ENCODE measurements at regions not wholly inside any gene's neighbourhood (a gene's known extent, or its start where the extent isn't known, plus 50 kb on each side); places are given as distances from the start of the nearest gene placed in this dataset.

GRCh38 chr6:108737594-108738546, 110.4 kb upstream of the ARMC2 start:
- Histone ChIP-seq H2AFZ (ENCODE audit: low read depth) (no peak overlapping the region), H3K27me3 (ENCODE audit: insufficient read depth, low read depth) (no peaks in the 10 kb centered on the region), H3K79me2 (ENCODE audit: insufficient read depth, low read depth) (no peaks in the 10 kb centered on the region), H3K9ac (no peak overlapping the region), H4K20me1 (ENCODE audit: insufficient read depth) (no peaks in the 10 kb centered on the region), H3K4me3 (IDR thresholded peaks at IDR 0.05; ENCODE audit: insufficient read depth, low read depth, low read length) (no peak overlapping the region), H3K4me2 (no peak overlapping the region), H3K36me3 (ENCODE audit: insufficient read depth) (no peaks in the 10 kb centered on the region), H3K27ac (no peak overlapping the region), H3K4me1 (ENCODE audit: low read depth, poor library complexity, severe bottlenecking) (peaks cover 25% of the 10 kb centered on the region)
- TF ChIP-seq CTCF (conservative IDR thresholded peaks at IDR 0.05; ENCODE audit: low read depth, low read length): no peak

- TF ChIP-seq CTCF (conservative IDR thresholded peaks at IDR 0.05; ENCODE audit: low read depth, low read length): no peak
- no peak overlapping the region for H2AFZ ChIP-seq (ENCODE audit: low read depth)
- H3K36me3 ChIP-seq (ENCODE audit: insufficient read depth): no peaks in the 10 kb centered on the region
- H3K4me1 ChIP-seq (ENCODE audit: low read depth, poor library complexity, severe bottlenecking): peaks cover 15% of the 10 kb centered on the region
- H3K4me3 ChIP-seq (IDR thresholded peaks at IDR 0.05; ENCODE audit: insufficient read depth, low read depth, low read length): no peak overlapping the region
- H3K27ac ChIP-seq: no peak overlapping the region
- H3K79me2 ChIP-seq (ENCODE audit: insufficient read depth, low read depth): no peaks in the 10 kb centered on the region
- no peak overlapping the region for H3K4me2 ChIP-seq
- H3K9ac ChIP-seq: no peak overlapping the region
- no peaks in the 10 kb centered on the region for H3K27me3 ChIP-seq (ENCODE audit: insufficient read depth, low read depth)
- H4K20me1 ChIP-seq (ENCODE audit: insufficient read depth): no peaks in the 10 kb centered on the region
These were observed 109.4 kb upstream of the ARMC2 start for GRCh38 chr6:108738684-108739416.

- Histone ChIP-seq H3K79me2 (ENCODE audit: insufficient read depth, low read depth) (no peaks in the 10 kb centered on the region), H3K36me3 (ENCODE audit: insufficient read depth) (no peaks in the 10 kb centered on the region), H3K9ac (no peak overlapping the region), H2AFZ (ENCODE audit: low read depth) (no peak overlapping the region), H3K27me3 (ENCODE audit: insufficient read depth, low read depth) (no peaks in the 10 kb centered on the region), H3K4me1 (ENCODE audit: low read depth, poor library complexity, severe bottlenecking) (peaks cover 6% of the 10 kb centered on the region), H4K20me1 (ENCODE audit: insufficient read depth) (no peaks in the 10 kb centered on the region), H3K4me2 (no peak overlapping the region), H3K27ac (no peak overlapping the region), H3K4me3 (IDR thresholded peaks at IDR 0.05; ENCODE audit: insufficient read depth, low read depth, low read length) (no peak overlapping the region)
- TF ChIP-seq CTCF (conservative IDR thresholded peaks at IDR 0.05; ENCODE audit: low read depth, low read length): no peak
These were observed 108.5 kb upstream of the ARMC2 start for GRCh38 chr6:108739496-108740330.

GRCh38 chr6:108741331-108741989, 106.8 kb upstream of the ARMC2 start:
- no peak overlapping the region for H3K4me2 ChIP-seq
- H3K79me2 ChIP-seq (ENCODE audit: insufficient read depth, low read depth): no peaks in the 10 kb centered on the region
- no peak overlapping the region for H2AFZ ChIP-seq (ENCODE audit: low read depth)
- H4K20me1 ChIP-seq (ENCODE audit: insufficient read depth): no peaks in the 10 kb centered on the region
- no peaks in the 10 kb centered on the region for H3K4me1 ChIP-seq (ENCODE audit: low read depth, poor library complexity, severe bottlenecking)
- H3K27ac ChIP-seq: no peak overlapping the region
- H3K27me3 ChIP-seq (ENCODE audit: insufficient read depth, low read depth): no peaks in the 10 kb centered on the region
- H3K36me3 ChIP-seq (ENCODE audit: insufficient read depth): no peaks in the 10 kb centered on the region
- no peak overlapping the region for H3K4me3 ChIP-seq (IDR thresholded peaks at IDR 0.05; ENCODE audit: insufficient read depth, low read depth, low read length)
- no peak overlapping the region for H3K9ac ChIP-seq
- no peak for TF ChIP-seq CTCF (conservative IDR thresholded peaks at IDR 0.05; ENCODE audit: low read depth, low read length)

All from KMS-11 (cell line).